Endothelial cell of umbilical vein (primary cell): ENCODE measurements at regions not wholly inside any gene's neighbourhood (a gene's known extent, or its start where the extent isn't known, plus 50 kb on each side); places are given as distances from the start of the nearest gene placed in this dataset.

Source experiments
- POLR2A ChIP-seq: IDR thresholded peaks from 2 replicates; pipeline ENCODE4 v1.6.1; 2012; ENCODE audit warnings: low read depth, mild to moderate bottlenecking, control low read depth, low read length
- TF ChIP-seq, protein P1 (sequence below), 2 donors: IDR thresholded peaks; 1 replicate in 1 of 2; 2 replicates in 1 of 2; pipeline ENCODE4 v1.5.1; 2011; ENCODE audit warnings: low read length in 2 of 2, mild to moderate bottlenecking in 2 of 2, moderate library complexity in 2 of 2, control low read depth in 1 of 2, inconsistent platforms in 1 of 2, low read depth in 1 of 2; ENCODE audit not compliant: insufficient read depth in 1 of 2; ENCODE audit errors: extremely low read depth in 1 of 2

DNA sequence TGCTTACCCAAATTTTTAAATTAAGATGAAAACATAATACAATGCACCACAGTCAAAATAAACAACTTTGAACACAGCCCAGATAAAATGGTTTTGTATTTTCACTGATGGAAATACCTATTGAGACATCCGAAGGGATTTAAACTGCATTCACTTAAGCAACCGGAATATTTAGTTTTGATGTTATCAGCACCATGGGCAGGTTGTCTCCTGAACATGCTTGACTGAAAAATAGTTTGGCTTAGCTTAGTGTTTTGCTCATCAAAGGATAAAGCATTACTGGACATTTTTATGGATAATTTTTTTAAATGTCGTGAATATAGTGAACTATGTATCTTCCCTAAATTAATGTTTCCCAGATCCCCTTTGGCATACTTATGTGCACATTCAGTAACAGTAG is 177.5 kb downstream of the GJA1 start:
- TF ChIP-seq, protein P1, sequence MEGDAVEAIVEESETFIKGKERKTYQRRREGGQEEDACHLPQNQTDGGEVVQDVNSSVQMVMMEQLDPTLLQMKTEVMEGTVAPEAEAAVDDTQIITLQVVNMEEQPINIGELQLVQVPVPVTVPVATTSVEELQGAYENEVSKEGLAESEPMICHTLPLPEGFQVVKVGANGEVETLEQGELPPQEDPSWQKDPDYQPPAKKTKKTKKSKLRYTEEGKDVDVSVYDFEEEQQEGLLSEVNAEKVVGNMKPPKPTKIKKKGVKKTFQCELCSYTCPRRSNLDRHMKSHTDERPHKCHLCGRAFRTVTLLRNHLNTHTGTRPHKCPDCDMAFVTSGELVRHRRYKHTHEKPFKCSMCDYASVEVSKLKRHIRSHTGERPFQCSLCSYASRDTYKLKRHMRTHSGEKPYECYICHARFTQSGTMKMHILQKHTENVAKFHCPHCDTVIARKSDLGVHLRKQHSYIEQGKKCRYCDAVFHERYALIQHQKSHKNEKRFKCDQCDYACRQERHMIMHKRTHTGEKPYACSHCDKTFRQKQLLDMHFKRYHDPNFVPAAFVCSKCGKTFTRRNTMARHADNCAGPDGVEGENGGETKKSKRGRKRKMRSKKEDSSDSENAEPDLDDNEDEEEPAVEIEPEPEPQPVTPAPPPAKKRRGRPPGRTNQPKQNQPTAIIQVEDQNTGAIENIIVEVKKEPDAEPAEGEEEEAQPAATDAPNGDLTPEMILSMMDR (IDR thresholded peaks at IDR 0.05; ENCODE audit: extremely low read depth in 1 of 2, insufficient read depth in 1 of 2, low read depth in 1 of 2, low read length in 2 of 2), result no peak
- TF ChIP-seq POLR2A, result no peak
